GM21825 (cell line): ENCODE measurements at regions not wholly inside any gene's neighbourhood (a gene's known extent, or its start where the extent isn't known, plus 50 kb on each side); places are given as distances from the start of the nearest gene placed in this dataset.
"Not testable (repeated sequence)": the region's sequence is repeated elsewhere in the genome, so short reads cannot be mapped to it uniquely, and the experiment has no call there.

Experiments used
- ATAC-seq: cut with Tn5 transposase; IDR thresholded peaks from one replicate; pipeline ENCODE4 v1.9.1; 2021; ENCODE audit warnings: mild to moderate bottlenecking, moderate library complexity; ENCODE audit not compliant: unreplicated experiment

- no peak for ATAC-seq
These were observed 135.9 kb downstream of the ZNF92 start for GRCh38 chr7:65509368-65510186.

GRCh38 chr7:65510187-65510538 lies 136.5 kb downstream of the ZNF92 start:
- ATAC-seq = not testable (repeated sequence)

- ATAC-seq = not testable (repeated sequence)
These were observed 146.1 kb downstream of the ZNF92 start for GRCh38 chr7:65519751-65520150.

- not testable (repeated sequence) for ATAC-seq
These were observed 172.0 kb downstream of the ZNF92 start for GRCh38 chr7:65545465-65546161.

- not testable (repeated sequence) for ATAC-seq
These were observed 176.2 kb downstream of the ZNF92 start for GRCh38 chr7:65549589-65550443.

- ATAC-seq = not testable (repeated sequence)
These were observed 176.8 kb downstream of the ZNF92 start for GRCh38 chr7:65550444-65550809.

GRCh38 chr7:65551042-65551441 lies 177.4 kb downstream of the ZNF92 start:
- ATAC-seq = not testable (repeated sequence)

GRCh38 chr7:65554553-65555476 lies 181.2 kb downstream of the ZNF92 start:
- not testable (repeated sequence) for ATAC-seq

- not testable (repeated sequence) for ATAC-seq
These were observed 184.9 kb downstream of the ZNF92 start for GRCh38 chr7:65558584-65558983.

- not testable (repeated sequence) for ATAC-seq
These were observed 188.2 kb downstream of the ZNF92 start for GRCh38 chr7:65561786-65562372.

- peak; percentile 82 for ATAC-seq
These were observed 188.9 kb downstream of the ZNF92 start for GRCh38 chr7:65562522-65562921.

GRCh38 chr7:65563333-65563732 lies 189.7 kb downstream of the ZNF92 start:
- not testable (repeated sequence) for ATAC-seq

GRCh38 chr7:65568226-65568625 lies 194.6 kb downstream of the ZNF92 start:
- not testable (repeated sequence) for ATAC-seq

GRCh38 chr7:65570990-65571389 lies 197.3 kb downstream of the ZNF92 start:
- not testable (repeated sequence) for ATAC-seq

GRCh38 chr7:65572581-65572980 lies 198.9 kb downstream of the ZNF92 start:
- not testable (repeated sequence) for ATAC-seq

- not testable (repeated sequence) for ATAC-seq
These were observed 202.7 kb downstream of the ZNF92 start for GRCh38 chr7:65576370-65576769.

GRCh38 chr7:65582518-65583119 lies 209.0 kb downstream of the ZNF92 start:
- not testable (repeated sequence) for ATAC-seq

GRCh38 chr7:65602495-65602894 lies 228.8 kb downstream of the ZNF92 start:
- not testable (repeated sequence) for ATAC-seq

GRCh38 chr7:65609131-65609530 lies 235.5 kb downstream of the ZNF92 start:
- no peak for ATAC-seq
